Neural cell (in vitro differentiated cells): ENCODE measurements at regions not wholly inside any gene's neighbourhood (a gene's known extent, or its start where the extent isn't known, plus 50 kb on each side); places are given as distances from the start of the nearest gene placed in this dataset.

Experiments used
- POLR2AphosphoS5 ChIP-seq: IDR thresholded peaks from 2 replicates; pipeline ENCODE4 v1.6.1; 2012
- TF ChIP-seq, protein P1 (sequence below): fragments of 450-650 bp; IDR thresholded peaks from 2 replicates; pipeline ENCODE4 v1.5.1; 2014; ENCODE audit warnings: antibody characterized with exemption, mild to moderate bottlenecking, moderate library complexity; ENCODE audit not compliant: poor library complexity, severe bottlenecking

DNA sequence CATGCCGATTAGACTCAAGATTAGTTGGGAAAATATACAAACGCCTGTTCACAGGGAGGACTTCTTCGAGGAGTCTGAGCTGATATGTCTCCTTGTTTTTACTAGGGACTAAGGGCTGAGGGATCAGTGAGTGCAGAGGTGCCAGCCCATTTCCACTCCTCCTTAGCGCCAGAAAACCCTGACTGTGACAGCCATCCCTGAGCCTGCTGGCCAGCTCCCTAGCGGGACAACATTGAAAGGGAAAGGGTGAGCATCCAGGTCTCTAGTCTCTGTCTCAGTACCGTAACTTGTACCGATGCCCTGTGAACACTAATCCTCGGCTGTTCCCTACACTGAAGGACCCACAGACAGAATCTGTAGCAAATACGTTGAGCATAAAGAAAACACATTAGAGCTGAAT is 243.4 kb downstream of the WNT5A start:
- TF ChIP-seq, protein P1, sequence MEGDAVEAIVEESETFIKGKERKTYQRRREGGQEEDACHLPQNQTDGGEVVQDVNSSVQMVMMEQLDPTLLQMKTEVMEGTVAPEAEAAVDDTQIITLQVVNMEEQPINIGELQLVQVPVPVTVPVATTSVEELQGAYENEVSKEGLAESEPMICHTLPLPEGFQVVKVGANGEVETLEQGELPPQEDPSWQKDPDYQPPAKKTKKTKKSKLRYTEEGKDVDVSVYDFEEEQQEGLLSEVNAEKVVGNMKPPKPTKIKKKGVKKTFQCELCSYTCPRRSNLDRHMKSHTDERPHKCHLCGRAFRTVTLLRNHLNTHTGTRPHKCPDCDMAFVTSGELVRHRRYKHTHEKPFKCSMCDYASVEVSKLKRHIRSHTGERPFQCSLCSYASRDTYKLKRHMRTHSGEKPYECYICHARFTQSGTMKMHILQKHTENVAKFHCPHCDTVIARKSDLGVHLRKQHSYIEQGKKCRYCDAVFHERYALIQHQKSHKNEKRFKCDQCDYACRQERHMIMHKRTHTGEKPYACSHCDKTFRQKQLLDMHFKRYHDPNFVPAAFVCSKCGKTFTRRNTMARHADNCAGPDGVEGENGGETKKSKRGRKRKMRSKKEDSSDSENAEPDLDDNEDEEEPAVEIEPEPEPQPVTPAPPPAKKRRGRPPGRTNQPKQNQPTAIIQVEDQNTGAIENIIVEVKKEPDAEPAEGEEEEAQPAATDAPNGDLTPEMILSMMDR = no peak
- TF ChIP-seq POLR2AphosphoS5 = no peak
